DND-41 (cell line): ENCODE measurements at regions not wholly inside any gene's neighbourhood (a gene's known extent, or its start where the extent isn't known, plus 50 kb on each side); places are given as distances from the start of the nearest gene placed in this dataset.

Experiments used
- ATAC-seq: fragments of 200-7000 bp; cut with Tn5 transposase; 3 replicates; pipeline ENCODE4 v1.9.1; 2021; ENCODE audit warnings: low read depth; ENCODE audit not compliant: insufficient read depth
- DNase-seq: peaks from one replicate; pipeline ENCODE4 v3.0.0-alpha.2; 2020
- H2AFZ ChIP-seq: 2 replicates; pipeline ENCODE4 v1.6.0; 2012; ENCODE audit warnings: low read depth, low read length
- H3K27ac ChIP-seq: 2 replicates; pipeline ENCODE4 v1.5.1; 2012; ENCODE audit warnings: low read length, inconsistent platforms
- H3K27me3 ChIP-seq: fragments of 200-600 bp; sonication (generic); 2 replicates; pipeline ENCODE4 v1.6.0; 2012; ENCODE audit warnings: low read length, mild to moderate bottlenecking, inconsistent platforms; ENCODE audit not compliant: insufficient read depth, poor library complexity
- H3K36me3 ChIP-seq: 2 replicates; pipeline ENCODE4 v1.5.1; 2012; ENCODE audit warnings: low read length, inconsistent platforms; ENCODE audit not compliant: insufficient read depth
- H3K4me1 ChIP-seq: 2 replicates; pipeline ENCODE4 v1.5.1; 2012; ENCODE audit warnings: mild to moderate bottlenecking, low read length; ENCODE audit not compliant: insufficient read depth
- H3K4me2 ChIP-seq: 2 replicates; pipeline ENCODE4 v1.6.0; 2012; ENCODE audit warnings: mild to moderate bottlenecking, moderate library complexity, low read length, inconsistent platforms; ENCODE audit not compliant: insufficient read depth
- H3K4me3 ChIP-seq, 2 experiments: fragments of 200-600 bp in 1 of 2; shearing (Covaris generic) in 1 of 2; 2 replicates each; pipeline ENCODE4 v1.5.1; 2012 to 2016; ENCODE audit warnings: inconsistent platforms in 2 of 2, low read length in 2 of 2, mild to moderate bottlenecking in 2 of 2, low read depth in 1 of 2, moderate library complexity in 1 of 2
- H3K79me2 ChIP-seq: 2 replicates; pipeline ENCODE4 v1.6.0; 2012; ENCODE audit warnings: low read length, inconsistent platforms; ENCODE audit not compliant: insufficient read depth
- H3K9ac ChIP-seq: 2 replicates; pipeline ENCODE4 v1.6.0; 2012; ENCODE audit warnings: low read depth, mild to moderate bottlenecking, inconsistent platforms, low read length, moderate library complexity
- H3K9me3 ChIP-seq: 2 replicates; pipeline ENCODE4 v1.5.1; 2012; ENCODE audit warnings: low read length, moderate library complexity, mild to moderate bottlenecking, inconsistent platforms; ENCODE audit not compliant: insufficient read depth, severe bottlenecking
- H4K20me1 ChIP-seq: 2 replicates; pipeline ENCODE4 v1.6.0; 2012; ENCODE audit warnings: low read length; ENCODE audit not compliant: insufficient read depth
- CTCF ChIP-seq: IDR thresholded peaks from 2 replicates; pipeline ENCODE4 v1.5.1; 2012; ENCODE audit warnings: borderline replicate concordance, low read length, moderate library complexity, mild to moderate bottlenecking; ENCODE audit not compliant: poor library complexity, severe bottlenecking; ENCODE audit errors: extremely low read depth
- EZH2 ChIP-seq: IDR thresholded peaks from 3 replicates; pipeline ENCODE4 v1.6.1; 2012; ENCODE audit warnings: borderline replicate concordance, low read depth, mild to moderate bottlenecking, moderate library complexity, low read length, inconsistent platforms; ENCODE audit not compliant: severe bottlenecking

- TF ChIP-seq CTCF (no peak), EZH2 (no peak)
- Histone ChIP-seq H3K36me3 (no peaks in the 10 kb centered on the region), H3K27ac (no peak overlapping the region), H3K9ac (no peak overlapping the region), H3K9me3 (no peaks in the 10 kb centered on the region), H2AFZ (no peak overlapping the region), H4K20me1 (no peaks in the 10 kb centered on the region), H3K79me2 (no peaks in the 10 kb centered on the region), H3K27me3 (no peaks in the 10 kb centered on the region), H3K4me2 (no peak overlapping the region), H3K4me3 (no peak overlapping the region), H3K4me1 (no peaks in the 10 kb centered on the region)
- DNase-seq (no peak), ATAC-seq (no peak)
Observed at GRCh38 chr5:88142636-88142885, 126.1 kb downstream of the TMEM161B start.

GRCh38 chr5:88140856-88141752 lies 127.5 kb downstream of the TMEM161B start:
- Histone ChIP-seq H2AFZ (no peak overlapping the region), H3K9ac (no peak overlapping the region), H3K27ac (no peak overlapping the region), H3K4me1 (no peaks in the 10 kb centered on the region), H3K9me3 (no peaks in the 10 kb centered on the region), H3K4me2 (no peak overlapping the region), H3K27me3 (no peaks in the 10 kb centered on the region), H3K36me3 (no peaks in the 10 kb centered on the region), H3K4me3 (no peak overlapping the region), H4K20me1 (no peaks in the 10 kb centered on the region), H3K79me2 (no peaks in the 10 kb centered on the region)
- ATAC-seq (no peak), DNase-seq (peak; percentile 7)
- TF ChIP-seq CTCF (no peak), EZH2 (no peak)

- TF ChIP-seq EZH2 (no peak), CTCF (no peak)
- H3K27me3 ChIP-seq = no peaks in the 10 kb centered on the region
- no peak overlapping the region for H2AFZ ChIP-seq
- DNase-seq = no peak
- ATAC-seq = no peak
- H3K4me1 ChIP-seq = no peaks in the 10 kb centered on the region
- H3K4me2 ChIP-seq = no peak overlapping the region
- no peaks in the 10 kb centered on the region for H3K36me3 ChIP-seq
- no peak overlapping the region for H3K9ac ChIP-seq
- H3K79me2 ChIP-seq = no peaks in the 10 kb centered on the region
- H4K20me1 ChIP-seq = no peaks in the 10 kb centered on the region
- no peak overlapping the region for H3K27ac ChIP-seq
- no peaks in the 10 kb centered on the region for H3K9me3 ChIP-seq
- no peak overlapping the region for H3K4me3 ChIP-seq
Observed at GRCh38 chr5:88140396-88140855, 128.2 kb downstream of the TMEM161B start.
